ENCODE measurements at regions not wholly inside any gene's neighbourhood (a gene's known extent, or its start where the extent isn't known, plus 50 kb on each side); places are given as distances from the start of the nearest gene placed in this dataset.

- TF ChIP-seq EP300 (IDR thresholded peaks at IDR 0.05; ENCODE audit: borderline replicate concordance): no peak
- no peak for TF ChIP-seq REST (IDR thresholded peaks at IDR 0.05; ENCODE audit: low read depth)
- no peak for TF ChIP-seq CREB1 (IDR thresholded peaks at IDR 0.05; ENCODE audit: low read depth)
- TF ChIP-seq ZBTB7A (IDR thresholded peaks at IDR 0.05; ENCODE audit: low read depth): no peak
- TF ChIP-seq TEAD4 (IDR thresholded peaks at IDR 0.05): no peak
- TF ChIP-seq FOXM1 (IDR thresholded peaks at IDR 0.05; ENCODE audit: borderline replicate concordance, low read depth): no peak
- no peak for TF ChIP-seq MAX (IDR thresholded peaks at IDR 0.05)
Measured at GRCh38 chr6:103153016-103153415, 1706.7 kb downstream of the HACE1 start.

Measured in Ishikawa (cell line).